HG03378 (cell line): ENCODE measurements at regions not wholly inside any gene's neighbourhood (a gene's known extent, or its start where the extent isn't known, plus 50 kb on each side); places are given as distances from the start of the nearest gene placed in this dataset.

Experiments
- ATAC-seq: cut with Tn5 transposase; IDR thresholded peaks from one replicate; pipeline ENCODE4 v1.9.1; 2021; ENCODE audit warnings: mild to moderate bottlenecking, moderate library complexity; ENCODE audit not compliant: unreplicated experiment

DNA sequence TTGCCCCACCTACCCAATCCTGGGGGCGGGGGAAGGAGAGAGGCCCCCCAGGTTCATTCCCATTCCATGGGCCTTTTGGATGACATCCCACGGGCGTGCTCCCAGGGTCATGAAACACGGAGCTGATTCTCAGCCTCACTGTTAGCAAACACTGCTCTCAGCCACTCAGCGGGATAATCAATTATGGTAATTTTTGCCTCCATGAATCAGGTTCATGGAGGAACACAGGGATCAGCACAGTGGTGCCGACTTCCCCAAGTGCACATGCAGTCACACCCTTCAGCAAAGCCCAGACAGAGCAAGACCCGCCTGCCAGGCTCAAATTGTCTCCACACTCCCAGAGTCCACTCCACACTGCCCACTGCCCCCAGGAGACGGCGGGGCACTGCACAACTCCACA is 164.6 kb downstream of the ENGASE start:
- ATAC-seq, result no peak

- ATAC-seq, result no peak
Measured at GRCh38 chr17:79237448-79238053, 162.9 kb downstream of the ENGASE start.

DNA sequence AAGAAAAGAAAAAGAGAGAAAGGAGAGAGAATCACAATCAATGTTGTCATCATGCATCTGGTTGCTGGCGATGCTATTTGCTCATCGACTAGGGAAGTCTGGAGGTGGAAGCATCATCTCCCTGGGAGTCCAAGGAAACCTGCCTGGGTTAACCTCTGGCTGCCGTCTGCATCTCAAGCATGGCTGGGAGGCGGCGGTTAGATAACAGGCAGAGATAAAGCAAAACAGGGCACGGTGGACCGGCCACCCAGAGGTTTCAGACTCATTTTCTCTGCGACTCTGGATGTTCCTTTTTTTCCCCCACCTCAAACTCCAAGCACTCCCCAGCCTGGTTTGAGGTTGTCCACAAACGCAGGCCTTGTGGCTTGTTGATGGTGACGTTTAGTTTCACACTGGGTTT is 161.2 kb downstream of the ENGASE start:
- ATAC-seq, result no peak

DNA sequence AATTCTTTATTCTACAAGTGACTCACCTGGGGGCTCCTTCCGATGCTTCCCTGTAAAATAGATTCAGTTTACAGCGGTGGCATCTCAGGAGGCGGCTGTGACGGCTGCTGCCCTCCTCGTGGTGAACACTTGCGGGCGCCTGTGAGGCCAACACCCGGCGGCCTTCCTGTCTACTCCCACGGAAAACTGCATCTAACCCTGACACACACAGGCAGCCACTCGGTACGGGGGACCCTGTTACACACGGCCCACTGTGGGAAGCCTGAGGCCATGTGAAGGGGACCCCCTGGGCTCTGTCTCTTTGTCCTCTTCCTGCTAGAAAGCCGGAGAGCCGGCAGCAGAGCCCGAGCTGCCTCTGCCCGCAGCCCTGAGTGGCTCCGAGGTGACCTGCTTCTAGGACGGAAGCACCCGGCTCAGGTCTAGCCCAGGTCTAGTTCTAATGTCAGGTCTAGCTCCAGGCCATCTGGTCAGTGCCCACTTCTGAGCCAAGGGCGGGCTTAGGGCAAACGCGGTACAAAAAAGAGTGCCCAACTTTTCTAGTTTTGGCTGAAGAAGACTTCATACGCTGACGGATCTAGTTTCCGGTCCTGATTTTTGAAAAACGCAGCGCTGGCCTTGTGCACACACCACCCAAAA is 159.4 kb downstream of the ENGASE start:
- ATAC-seq, result no peak

DNA sequence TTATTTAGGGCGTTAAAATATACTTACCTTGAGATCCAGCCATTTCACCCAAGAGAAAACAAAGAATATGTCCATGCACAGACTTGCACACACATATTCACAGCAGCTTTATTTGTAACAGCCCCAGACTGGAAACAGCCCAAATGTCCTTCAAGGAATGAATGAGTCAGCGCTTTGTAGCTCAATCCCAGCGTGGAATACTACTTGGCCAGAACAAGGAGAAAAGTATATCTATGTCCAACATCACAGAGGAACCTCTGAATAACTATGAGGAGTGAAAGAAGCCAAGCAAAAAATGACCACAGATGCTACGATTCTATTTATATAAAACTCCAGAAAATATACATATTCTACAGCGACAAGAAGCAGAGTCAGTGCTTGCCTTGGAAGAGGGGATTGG is 158.3 kb downstream of the ENGASE start:
- no peak for ATAC-seq

DNA sequence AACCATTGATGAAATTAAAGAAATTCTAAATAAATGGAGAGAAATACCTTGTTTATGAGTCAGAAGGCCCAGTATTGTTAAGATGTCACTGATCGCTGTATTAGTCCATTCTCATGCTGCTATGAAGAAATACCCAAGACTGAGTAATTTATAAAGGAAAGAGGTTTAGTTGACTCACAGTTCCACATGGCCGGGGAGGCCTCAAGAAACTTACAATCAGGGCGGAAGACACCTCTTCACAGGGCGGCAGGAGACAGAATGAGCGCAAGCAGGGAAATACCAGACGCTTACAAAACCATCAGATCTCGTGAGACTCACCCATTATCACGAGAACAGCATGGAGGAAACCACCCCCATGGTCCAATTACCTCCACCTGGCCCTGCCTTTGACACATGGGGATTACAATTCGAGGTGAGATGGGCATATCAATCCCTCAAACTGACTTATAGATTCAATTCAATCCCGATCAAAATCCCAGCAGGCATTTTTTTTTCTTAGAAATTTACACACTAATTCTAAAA is 157.2 kb downstream of the ENGASE start:
- no peak for ATAC-seq

- no peak for ATAC-seq
Measured at GRCh38 chr17:79230576-79230975, 156.0 kb downstream of the ENGASE start.

DNA sequence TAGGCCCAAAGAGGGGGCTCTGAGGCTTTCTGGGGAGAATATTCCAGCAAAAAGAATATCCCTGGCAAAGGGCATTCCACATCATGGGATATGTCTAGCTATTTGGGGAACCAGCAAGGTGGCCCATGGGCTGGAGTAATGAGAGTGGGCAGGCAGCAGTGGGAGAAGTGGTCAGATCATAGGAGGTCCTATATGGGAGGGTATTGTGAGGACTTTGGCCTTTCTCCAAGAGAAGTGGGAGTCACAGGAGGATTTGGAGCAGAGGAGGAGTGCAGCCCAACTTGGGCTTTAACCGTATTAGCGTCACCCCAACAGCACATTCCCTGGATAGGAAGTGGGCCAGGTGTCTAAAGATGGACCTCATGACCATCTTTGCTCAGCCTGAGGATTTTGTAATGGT is 151.4 kb downstream of the ENGASE start:
- ATAC-seq, result no peak

- ATAC-seq, result no peak
Measured at GRCh38 chr17:79224903-79225302, 150.3 kb downstream of the ENGASE start.

- no peak for ATAC-seq
Measured at GRCh38 chr17:79224476-79224875, 149.9 kb downstream of the ENGASE start.

DNA sequence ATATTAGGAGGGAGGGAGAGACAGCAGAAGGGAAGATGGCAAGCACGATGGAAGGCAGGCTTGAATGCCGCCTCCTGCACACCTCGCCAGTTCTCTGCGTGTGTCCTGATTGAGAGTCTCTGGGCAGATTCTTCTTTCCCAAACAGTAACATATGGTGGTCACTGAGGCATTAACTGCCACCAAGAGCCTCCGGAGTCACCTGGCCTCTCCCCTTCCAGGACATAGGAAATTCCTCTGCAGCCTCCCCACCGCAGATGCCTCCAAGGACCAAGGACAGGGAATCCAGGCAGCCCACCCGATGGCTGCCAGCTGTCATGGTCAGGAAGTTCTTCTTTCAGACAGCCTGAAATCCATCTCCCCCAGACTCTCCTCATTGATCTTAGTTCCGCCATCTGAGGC is 149.3 kb downstream of the ENGASE start:
- ATAC-seq, result no peak

- ATAC-seq, result no peak
Measured at GRCh38 chr17:79223471-79223870, 148.8 kb downstream of the ENGASE start.

DNA sequence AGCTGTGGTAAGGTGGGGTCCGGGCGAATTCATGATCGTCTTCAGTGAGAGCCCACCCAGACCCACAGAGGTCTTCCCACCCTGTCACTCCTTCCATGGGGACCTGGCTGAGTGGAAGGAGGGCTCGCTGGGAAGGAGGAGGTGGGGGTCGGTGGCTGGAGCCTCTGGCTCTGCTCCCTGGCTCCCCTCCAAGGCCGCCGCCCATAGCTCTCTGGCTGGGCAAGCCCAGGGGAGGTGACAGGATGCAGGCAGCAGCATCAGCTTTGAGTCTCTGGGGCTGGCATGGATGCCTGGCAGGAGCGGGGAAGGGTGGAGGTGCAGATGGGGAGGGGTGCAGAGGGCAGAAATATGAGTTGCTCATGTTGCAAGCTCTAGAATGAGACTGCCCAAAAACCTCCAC is 147.0 kb downstream of the ENGASE start:
- no peak for ATAC-seq

GRCh38 chr17:79220713-79221291 is 146.2 kb downstream of the ENGASE start:
- ATAC-seq, result no peak

DNA sequence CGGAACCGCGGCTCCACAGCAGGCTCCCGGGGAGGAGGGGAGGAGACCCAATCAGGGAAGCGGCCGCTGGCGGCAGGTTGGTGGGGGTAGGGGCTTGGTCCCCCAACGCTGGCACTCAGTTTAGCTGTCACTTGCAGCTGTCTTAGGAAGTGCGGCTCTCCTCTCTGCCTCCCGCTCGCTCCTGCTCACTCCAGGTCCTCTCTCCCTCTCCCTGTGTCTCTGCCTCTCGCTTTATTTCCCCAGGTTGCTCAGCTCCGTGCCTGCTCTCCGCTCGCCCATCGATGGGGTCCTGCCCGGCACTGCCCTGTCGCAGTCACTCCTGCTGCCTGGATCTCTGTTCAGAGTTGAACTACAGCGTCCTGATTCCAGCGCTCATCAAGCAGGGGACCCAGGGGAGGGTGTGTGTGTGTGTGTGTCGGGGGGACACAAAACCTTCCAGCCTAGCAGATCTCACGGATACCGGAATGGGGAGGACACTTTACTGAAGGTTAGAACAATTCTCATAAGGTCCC is 145.6 kb downstream of the ENGASE start:
- no peak for ATAC-seq

DNA sequence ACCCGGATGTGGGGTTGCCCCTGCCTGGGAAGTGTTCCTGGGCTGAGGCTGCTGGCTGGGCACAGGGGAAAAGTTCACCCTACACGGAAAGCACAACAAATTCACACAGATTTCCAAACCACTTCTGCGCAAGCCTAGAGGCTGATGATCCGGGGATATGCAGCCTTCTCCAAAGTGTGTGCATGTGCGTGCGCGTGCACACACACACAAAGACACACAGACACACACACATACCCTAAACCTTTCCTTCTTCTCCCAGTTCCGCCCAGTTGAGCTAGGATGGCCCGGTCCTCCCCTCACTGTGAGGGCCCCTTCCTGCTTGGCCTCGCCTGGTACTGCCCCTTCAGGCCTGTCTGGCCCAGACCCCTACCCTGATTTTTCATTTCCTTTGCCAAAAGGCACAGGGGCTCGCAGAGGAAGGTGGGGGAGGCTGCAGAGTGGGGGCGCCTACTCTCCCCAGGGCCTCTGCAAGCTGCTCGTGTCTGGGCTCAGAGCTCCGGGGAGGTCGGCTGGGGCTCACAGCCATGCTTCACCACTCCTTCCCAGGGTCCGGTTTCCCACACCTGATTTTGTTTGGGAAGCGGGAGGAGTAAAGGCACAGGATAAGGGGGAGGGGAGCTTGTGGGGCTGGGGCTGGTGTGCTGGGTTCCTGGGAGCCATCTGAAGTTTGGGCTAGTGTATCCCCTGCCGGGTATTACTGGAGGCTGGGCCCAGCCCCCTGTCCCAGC is 144.7 kb downstream of the ENGASE start:
- no peak for ATAC-seq

DNA sequence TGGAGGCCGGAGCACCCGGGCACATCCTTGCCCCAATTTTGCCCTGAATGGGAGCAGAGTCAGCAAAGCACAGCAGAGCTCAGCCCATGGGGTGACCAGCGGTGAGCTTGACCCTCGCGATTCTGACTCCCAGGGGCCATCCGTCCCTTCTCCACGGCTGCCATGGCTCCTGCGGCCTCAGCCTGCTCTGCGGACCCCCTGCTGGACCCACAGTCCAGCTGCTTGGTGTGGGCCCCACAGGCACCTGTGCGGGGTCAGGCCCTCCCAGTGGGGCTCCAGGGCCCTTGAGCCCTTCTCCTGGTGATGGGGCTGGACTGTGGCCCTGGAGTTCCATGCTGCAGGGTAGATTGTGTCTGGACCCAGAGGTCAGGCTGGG is 144.2 kb downstream of the ENGASE start:
- no peak for ATAC-seq

DNA sequence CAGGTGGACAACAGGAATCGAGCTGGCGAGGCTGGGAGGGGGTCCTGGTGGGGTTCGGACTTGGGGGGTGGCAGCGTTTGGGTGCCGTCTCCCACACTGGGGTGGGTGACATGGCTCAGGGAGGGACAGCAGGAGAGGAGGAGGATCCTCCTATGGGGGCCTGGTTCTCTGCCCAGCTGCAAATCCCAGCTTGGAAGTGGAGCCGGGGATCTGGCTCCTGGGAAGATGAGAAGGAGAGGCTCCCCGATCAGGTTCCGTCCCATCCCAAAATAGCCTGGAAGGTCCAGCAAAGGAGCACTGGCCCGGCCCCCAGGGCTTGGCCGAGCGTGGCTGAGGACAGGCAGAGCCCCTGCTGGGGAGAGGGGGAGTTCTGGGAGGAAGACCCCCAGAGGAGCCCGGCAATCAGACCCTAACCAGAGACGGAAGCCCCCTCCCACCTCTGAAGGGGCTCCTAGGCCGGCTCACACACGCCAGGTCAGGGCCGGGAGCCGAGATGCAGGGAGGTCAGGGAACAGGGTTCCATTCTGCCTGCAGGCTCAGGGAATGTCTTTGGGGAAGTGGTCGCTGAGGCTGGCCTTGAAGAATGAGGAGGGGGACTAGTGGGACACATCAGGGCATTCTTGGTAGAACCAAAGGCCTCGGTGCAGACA is 143.7 kb downstream of the ENGASE start:
- no peak for ATAC-seq

DNA sequence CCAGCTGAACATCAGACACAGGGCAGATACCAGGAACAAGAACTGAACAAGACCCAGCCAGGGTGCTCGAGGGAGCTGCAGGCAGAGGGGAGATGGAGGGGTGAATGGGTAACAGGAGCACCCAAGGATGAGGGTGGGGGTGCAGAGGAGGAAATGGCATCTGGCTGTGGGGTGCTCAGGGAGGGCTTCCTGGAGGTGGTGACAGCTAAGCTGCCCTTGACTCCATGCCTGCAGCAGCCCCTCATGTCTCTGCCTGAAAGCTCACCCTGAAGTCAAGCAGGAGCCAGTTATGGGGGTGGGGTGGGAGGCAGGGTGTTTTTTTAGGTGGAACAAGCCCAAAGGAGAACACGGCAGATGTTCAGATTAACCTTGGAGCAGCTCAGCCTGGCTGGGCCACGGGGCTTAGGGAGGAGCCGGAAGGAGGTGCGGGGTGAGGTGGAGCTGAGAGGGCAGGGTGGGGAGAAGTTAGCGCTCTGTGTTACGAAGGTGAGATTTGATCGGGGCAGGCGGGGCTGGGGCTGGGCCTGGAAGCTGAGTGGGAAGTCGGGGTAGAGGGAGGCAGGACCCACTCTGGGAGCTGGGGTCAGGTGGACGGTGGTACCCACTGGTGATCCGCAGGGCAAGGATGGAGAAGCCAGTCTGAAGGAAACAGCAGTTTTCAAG is 143.0 kb downstream of the ENGASE start:
- ATAC-seq, result no peak

DNA sequence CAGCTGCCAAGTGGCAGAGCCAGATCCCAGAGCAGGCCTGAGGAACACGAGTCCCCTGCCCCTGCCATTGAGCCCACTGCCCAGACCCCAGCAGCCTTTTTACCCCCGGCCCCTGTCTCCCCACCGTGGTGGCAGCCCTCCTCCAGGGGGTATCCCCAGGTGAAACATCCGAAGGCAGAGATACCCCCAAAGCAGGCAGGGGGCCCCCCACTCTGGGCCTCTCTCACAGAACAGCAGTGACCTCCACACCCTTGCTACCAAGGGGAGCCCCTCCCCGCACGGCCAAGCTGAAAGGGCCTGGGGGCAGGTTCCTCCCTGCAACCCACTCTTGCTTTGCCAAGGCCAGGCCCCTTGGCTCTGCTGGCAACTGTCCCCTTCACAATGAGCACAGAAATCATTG is 142.2 kb downstream of the ENGASE start:
- no peak for ATAC-seq

DNA sequence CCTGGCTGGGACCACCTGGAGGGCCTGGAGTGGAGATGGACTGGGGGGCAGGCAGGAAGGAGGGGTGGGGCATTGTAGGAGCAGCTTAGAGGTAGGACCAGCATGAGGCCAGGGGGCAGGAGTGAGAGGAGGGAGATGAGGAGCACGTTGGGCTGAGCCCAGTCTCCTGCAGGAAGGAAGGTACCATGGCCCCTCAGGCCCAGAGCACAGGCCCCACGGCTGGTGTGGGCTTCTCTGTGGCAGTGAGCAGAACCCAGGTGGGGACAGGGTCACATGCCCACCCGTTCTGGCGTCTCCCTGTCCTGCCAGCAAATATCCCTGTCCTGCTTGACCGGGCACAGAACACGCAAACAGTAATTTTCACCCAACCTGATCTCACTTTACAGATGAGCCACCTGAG is 141.8 kb downstream of the ENGASE start:
- ATAC-seq, result no peak
